GM12873 (cell line): ENCODE measurements at regions not wholly inside any gene's neighbourhood (a gene's known extent, or its start where the extent isn't known, plus 50 kb on each side); places are given as distances from the start of the nearest gene placed in this dataset.

Source experiments
- CTCF ChIP-seq: IDR thresholded peaks from 2 replicates; pipeline ENCODE4 v1.5.1; 2012; ENCODE audit warnings: low read depth, mild to moderate bottlenecking, moderate library complexity, low read length, control low read depth; ENCODE audit not compliant: insufficient read depth; ENCODE audit errors: missing control alignments

DNA sequence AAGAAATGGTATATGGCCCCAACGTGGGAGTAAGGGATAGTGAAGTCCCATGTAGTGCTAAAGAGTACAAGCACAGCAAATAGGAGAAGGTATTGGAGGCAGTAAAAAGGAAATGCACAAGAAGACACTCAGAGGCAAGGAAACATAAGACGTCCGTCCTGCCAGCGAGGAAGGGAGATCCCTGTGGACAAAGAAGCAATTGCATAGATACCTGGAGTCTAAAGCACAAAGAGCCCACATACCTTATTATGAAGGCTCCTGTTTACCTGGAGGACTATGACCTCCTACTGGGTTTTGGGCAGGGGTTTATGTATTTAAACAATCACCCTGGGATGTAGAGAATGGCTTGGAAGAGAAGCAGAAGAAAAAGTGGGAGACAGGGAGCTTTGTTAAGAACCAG is 341.2 kb upstream of the DCN start:
- TF ChIP-seq CTCF, result no peak

GRCh38 chr12:91516695-91517047 is 334.1 kb upstream of the DCN start:
- no peak for TF ChIP-seq CTCF

- TF ChIP-seq CTCF, result no peak
Measured at GRCh38 chr12:91515944-91516694, 333.5 kb upstream of the DCN start.

DNA sequence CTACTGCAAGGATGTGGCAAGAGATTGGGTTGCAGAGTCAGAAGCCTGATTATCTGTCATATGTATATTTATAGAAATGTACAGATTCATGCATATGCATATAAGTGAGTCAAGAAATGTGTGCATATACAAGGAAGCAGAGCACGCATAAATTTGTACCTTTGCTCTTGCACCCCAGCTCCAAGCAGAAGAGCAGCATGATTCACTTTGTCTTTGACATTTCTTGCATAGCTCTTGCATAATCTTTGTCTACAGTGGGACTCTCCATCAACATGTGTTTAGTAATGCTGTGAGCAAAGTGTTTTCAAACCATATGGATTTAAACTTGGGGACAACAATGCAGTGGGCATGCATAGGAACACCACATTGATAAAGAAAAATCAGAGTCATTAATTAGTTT is 330.7 kb upstream of the DCN start:
- TF ChIP-seq CTCF, result no peak

DNA sequence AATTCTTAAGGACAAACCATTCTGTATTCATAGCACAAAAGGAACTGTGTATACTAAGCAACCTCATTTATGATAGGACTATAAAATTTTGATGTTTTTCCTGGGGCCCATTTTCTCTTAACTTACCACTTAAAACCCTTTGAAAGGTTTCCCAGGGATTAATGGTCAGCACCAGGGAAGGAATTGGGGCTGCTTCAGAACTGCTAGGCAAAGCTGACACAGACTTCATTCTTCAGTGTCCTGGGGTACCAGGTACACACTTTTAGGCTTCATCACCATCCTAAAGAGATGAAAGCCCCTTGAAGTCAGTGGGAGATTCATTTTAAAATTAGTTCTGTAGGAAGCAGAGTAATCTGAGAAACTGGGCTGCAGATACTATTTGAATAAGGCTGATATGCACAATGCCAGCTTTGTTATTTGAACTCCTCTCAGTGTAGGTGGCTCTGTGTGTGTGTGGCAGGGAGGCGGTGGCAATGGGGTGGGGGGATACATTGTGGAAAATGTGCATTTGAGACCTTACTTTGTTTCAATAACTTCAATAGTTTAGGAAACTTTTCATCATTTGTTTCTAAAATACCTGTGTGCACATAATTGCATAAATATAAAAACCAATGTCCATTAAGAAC is 329.3 kb upstream of the DCN start:
- TF ChIP-seq CTCF, result no peak

GRCh38 chr12:91507754-91508153 is 325.1 kb upstream of the DCN start:
- no peak for TF ChIP-seq CTCF

DNA sequence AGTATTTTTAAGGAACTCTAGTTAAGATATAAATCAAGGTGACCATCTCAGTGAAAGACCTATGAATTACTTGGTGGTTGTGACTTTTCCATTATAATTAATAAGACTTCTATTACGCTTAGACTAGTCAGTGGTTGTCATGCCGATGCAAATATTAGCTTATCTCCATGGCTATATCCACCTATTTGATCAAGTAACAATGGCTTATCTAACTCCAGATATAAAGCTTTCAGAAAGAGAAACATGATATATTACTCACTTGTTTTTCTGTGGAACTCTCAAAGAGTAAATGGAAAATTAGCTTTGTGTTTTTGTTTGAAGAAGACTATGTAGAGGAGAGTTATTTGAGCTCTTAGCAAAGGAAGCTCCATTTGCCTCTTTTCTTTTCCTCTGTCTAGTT is 323.8 kb upstream of the DCN start:
- no peak for TF ChIP-seq CTCF
